Loucy (cell line): ENCODE measurements at regions not wholly inside any gene's neighbourhood (a gene's known extent, or its start where the extent isn't known, plus 50 kb on each side); places are given as distances from the start of the nearest gene placed in this dataset.

Experiments used
- H2AFZ ChIP-seq: fragments of 200-600 bp; sonication (generic); 2 replicates; pipeline ENCODE4 v1.6.0; 2016; ENCODE audit warnings: antibody characterized with exemption, mild to moderate bottlenecking, low read length, moderate library complexity
- H3F3A ChIP-seq: fragments of 200-600 bp; 2 replicates; pipeline ENCODE4 v1.6.0; 2016; ENCODE audit warnings: antibody characterized with exemption, low read depth, mild to moderate bottlenecking
- H3K27me3 ChIP-seq: fragments of 200-600 bp; sonication (generic); 2 replicates; pipeline ENCODE4 v1.6.1; 2014; ENCODE audit warnings: low read length, mild to moderate bottlenecking; ENCODE audit not compliant: insufficient read depth, poor library complexity, severe bottlenecking
- H3K36me3 ChIP-seq: fragments of 200-600 bp; sonication (generic); 2 replicates; pipeline ENCODE4 v1.6.1; 2016; ENCODE audit warnings: low read length; ENCODE audit not compliant: insufficient read depth
- H3K4me1 ChIP-seq: fragments of 200-600 bp; sonication (generic); 2 replicates; pipeline ENCODE4 v1.5.1; 2014; ENCODE audit warnings: low read length, mild to moderate bottlenecking; ENCODE audit not compliant: insufficient read depth, poor library complexity, severe bottlenecking
- H3K4me2 ChIP-seq: fragments of 200-600 bp; sonication (generic); 2 replicates; pipeline ENCODE4 v1.6.0; 2014; ENCODE audit warnings: antibody characterized with exemption, low read length, low read depth, mild to moderate bottlenecking; ENCODE audit not compliant: poor library complexity, severe bottlenecking
- H3K4me3 ChIP-seq: fragments of 200-600 bp; sonication (generic); 2 replicates; pipeline ENCODE4 v1.5.1; 2014; ENCODE audit warnings: low read length, mild to moderate bottlenecking, mixed read lengths; ENCODE audit not compliant: poor library complexity, severe bottlenecking
- H3K79me2 ChIP-seq: fragments of 200-600 bp; sonication (generic); 2 replicates; pipeline ENCODE4 v1.6.1; 2014; ENCODE audit warnings: low read length; ENCODE audit not compliant: insufficient read depth
- H3K9ac ChIP-seq: fragments of 200-600 bp; sonication (generic); 2 replicates; pipeline ENCODE4 v1.6.0; 2014; ENCODE audit warnings: mild to moderate bottlenecking, low read depth, low read length, moderate library complexity; ENCODE audit not compliant: poor library complexity, severe bottlenecking
- H3K9me2 ChIP-seq: fragments of 200-600 bp; sonication (generic); replicated peaks from 2 replicates; pipeline ENCODE4 v1.6.1; 2016; ENCODE audit warnings: low read depth, low read length, mixed read lengths
- H3K9me3 ChIP-seq: fragments of 200-600 bp; sonication (generic); 2 replicates; pipeline ENCODE4 v1.6.1; 2014; ENCODE audit warnings: mild to moderate bottlenecking, antibody characterized with exemption, low read length, low read depth; ENCODE audit not compliant: insufficient read depth
- H4K20me1 ChIP-seq: fragments of 200-600 bp; sonication (generic); 2 replicates; pipeline ENCODE4 v1.6.0; 2014; ENCODE audit warnings: antibody characterized with exemption, low read length, mild to moderate bottlenecking; ENCODE audit not compliant: insufficient read depth, poor library complexity, severe bottlenecking
- CTCF ChIP-seq: fragments of 200-600 bp; sonication (generic); conservative IDR thresholded peaks from 2 replicates; pipeline ENCODE4 v1.5.1; 2014; ENCODE audit warnings: mild to moderate bottlenecking, antibody characterized with exemption, low read length
- EZH2phosphoT487 ChIP-seq: fragments of 200-600 bp; IDR thresholded peaks from 2 replicates; pipeline ENCODE4 v1.6.1; 2018; ENCODE audit warnings: antibody characterized with exemption, mild to moderate bottlenecking, moderate library complexity, borderline replicate concordance

GRCh38 chr20:24136659-24137246 is 148.2 kb upstream of the GGTLC1 start:
- no peaks in the 10 kb centered on the region for H3K9me2 ChIP-seq
- no peak overlapping the region for H2AFZ ChIP-seq
- no peaks in the 10 kb centered on the region for H3F3A ChIP-seq
- H3K9ac ChIP-seq = no peak overlapping the region
- H3K4me3 ChIP-seq = no peak overlapping the region
- TF ChIP-seq EZH2phosphoT487 (no peak), CTCF (no peak)
- H4K20me1 ChIP-seq = no peaks in the 10 kb centered on the region
- H3K4me2 ChIP-seq = no peak overlapping the region
- H3K27me3 ChIP-seq = no peaks in the 10 kb centered on the region
- H3K4me1 ChIP-seq = no peaks in the 10 kb centered on the region
- no peaks in the 10 kb centered on the region for H3K79me2 ChIP-seq
- H3K36me3 ChIP-seq = no peaks in the 10 kb centered on the region
- peaks cover 24% of the 10 kb centered on the region; the same call in 1 of the 2 replicates for H3K9me3 ChIP-seq

- Histone ChIP-seq H3K9me2 (no peaks in the 10 kb centered on the region), H3K4me1 (no peaks in the 10 kb centered on the region), H4K20me1 (no peaks in the 10 kb centered on the region), H3K4me2 (no peak overlapping the region), H2AFZ (no peak overlapping the region), H3F3A (no peaks in the 10 kb centered on the region), H3K79me2 (no peaks in the 10 kb centered on the region), H3K4me3 (no peak overlapping the region), H3K36me3 (no peaks in the 10 kb centered on the region), H3K9ac (no peak overlapping the region), H3K27me3 (no peaks in the 10 kb centered on the region), H3K9me3 (peaks cover 14% of the 10 kb centered on the region; the same call in 1 of the 2 replicates)
- TF ChIP-seq CTCF = no peak
Measured at GRCh38 chr20:24135781-24136180, 147.2 kb upstream of the GGTLC1 start.

DNA sequence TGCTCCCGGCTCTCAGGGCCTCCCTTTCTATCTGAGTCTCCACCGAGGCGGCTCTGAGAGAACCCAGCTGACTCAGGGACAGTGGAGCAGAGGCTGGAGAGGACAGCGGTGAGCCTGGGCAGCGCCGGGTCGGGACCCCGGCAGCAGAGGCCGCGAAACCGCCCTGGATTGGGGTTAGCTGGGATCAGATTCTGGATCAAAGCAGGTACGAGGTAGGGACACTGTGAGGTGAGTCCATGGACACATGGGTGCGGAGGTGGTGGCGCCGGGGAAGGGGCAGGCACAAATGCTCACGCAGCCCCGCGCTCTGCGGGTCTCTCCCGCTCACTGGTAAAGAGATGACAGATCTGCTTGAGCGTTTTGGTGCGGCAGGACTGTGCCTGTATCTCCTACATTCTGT is 146.4 kb upstream of the GGTLC1 start:
- H3K27me3 ChIP-seq = no peaks in the 10 kb centered on the region
- no peak overlapping the region for H2AFZ ChIP-seq
- peaks cover 8% of the 10 kb centered on the region; the same call in 1 of the 2 replicates for H3K9me3 ChIP-seq
- no peaks in the 10 kb centered on the region for H3F3A ChIP-seq
- no peak overlapping the region for H3K9ac ChIP-seq
- no peaks in the 10 kb centered on the region for H3K4me1 ChIP-seq
- TF ChIP-seq CTCF (no peak), EZH2phosphoT487 (no peak)
- H3K79me2 ChIP-seq = no peaks in the 10 kb centered on the region
- no peak overlapping the region for H3K4me2 ChIP-seq
- H3K4me3 ChIP-seq = no peak overlapping the region
- H3K36me3 ChIP-seq = no peaks in the 10 kb centered on the region
- no peaks in the 10 kb centered on the region for H3K9me2 ChIP-seq
- no peaks in the 10 kb centered on the region for H4K20me1 ChIP-seq
